DMS 273 (cell line): ENCODE measurements at regions not wholly inside any gene's neighbourhood (a gene's known extent, or its start where the extent isn't known, plus 50 kb on each side); places are given as distances from the start of the nearest gene placed in this dataset.
"Not testable (repeated sequence)": the region's sequence is repeated elsewhere in the genome, so short reads cannot be mapped to it uniquely, and the experiment has no call there.

Experiments
- DNase-seq: peaks from one replicate; lab custom pipeline; 2025; ENCODE audit not compliant: unreplicated experiment; lab: John Stamatoyannopoulos, UW

DNA sequence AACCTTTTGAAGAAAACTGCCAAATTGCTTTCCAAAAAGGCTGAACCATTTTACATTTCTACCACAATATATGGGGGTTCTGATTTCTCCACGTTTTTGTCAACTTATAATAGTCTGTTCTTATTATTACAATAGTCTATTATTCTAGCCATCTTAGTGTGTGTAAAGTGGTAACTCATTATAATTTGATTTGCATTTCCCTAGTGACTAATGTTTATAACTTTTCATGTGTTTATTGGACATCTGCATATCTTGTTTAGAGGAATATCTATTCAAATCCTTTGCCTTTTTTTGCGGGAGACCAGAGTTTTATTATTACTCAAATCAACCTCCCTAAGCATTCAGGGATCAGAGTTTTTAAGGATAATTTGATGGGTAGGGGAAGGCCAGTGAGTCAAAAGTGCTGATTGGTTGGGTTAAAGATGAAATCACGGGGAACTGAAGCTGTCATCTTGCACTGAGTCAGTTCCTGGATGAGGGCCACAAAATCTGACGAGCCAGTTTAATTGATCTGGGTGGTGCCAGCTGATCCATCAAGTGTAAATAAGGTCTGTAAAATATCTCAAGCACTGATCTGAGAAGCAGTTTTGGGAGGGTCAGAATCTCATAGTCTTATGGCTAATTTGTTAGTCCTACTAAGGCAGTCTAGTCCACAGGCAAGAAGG lies 303.4 kb upstream of the NCKAP5 start:
- DNase-seq: no peak

DNA sequence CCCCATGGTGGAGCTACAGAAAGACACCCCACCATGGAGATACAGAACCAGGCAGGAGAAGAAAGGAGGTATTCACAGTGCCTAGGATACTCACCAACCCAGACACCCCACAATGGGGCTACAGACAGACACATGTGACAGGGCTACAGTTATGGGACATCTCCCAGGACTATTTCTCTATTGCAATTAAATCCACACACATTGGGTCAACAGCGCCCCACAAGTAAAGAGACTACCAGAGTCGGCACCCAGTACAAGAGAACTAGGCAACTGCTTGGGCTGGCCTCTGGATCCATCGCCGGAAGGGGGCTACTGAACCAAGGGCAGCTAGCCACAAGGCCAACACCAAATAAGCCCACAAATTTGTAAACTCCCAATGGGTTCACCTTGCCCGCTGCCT lies 310.1 kb upstream of the NCKAP5 start:
- no peak for DNase-seq

DNA sequence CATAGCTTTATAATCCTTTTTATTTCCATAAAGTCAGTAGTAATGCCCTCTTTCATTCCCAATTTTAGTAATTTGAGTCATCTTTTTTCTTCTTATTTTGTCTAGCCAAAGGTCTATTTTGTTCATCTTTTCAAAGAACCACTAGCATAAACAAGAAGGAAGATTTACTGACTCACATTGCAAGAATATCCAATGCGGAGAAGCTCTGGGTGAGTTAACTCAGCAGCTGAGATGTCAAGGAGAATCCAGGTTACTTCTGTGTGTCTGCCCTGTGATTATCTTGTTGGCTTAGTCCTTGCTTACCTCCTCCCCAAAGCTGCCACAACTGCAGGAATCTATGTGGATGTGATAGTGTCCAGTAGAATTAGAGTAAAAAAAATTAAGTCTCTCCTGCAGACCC lies 311.4 kb upstream of the NCKAP5 start:
- no peak for DNase-seq

DNA sequence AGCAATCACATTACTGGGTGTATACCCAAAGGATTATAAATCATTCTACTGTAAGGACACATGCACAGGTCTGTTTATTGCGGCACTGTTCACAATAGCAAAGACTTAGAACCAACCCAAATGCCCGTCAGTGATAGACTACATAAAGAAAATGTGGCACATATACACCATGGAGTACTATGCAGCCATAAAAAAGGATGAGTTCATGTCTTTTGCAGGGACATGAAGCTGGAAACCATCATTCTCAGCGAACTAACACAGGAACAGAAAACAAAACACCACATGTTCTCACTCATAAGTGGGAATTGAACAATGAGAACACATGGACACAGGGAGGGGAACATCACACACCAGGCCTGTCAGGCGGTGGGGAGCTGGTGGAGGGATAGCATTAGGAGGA lies 313.9 kb upstream of the NCKAP5 start:
- not testable (repeated sequence) for DNase-seq

DNA sequence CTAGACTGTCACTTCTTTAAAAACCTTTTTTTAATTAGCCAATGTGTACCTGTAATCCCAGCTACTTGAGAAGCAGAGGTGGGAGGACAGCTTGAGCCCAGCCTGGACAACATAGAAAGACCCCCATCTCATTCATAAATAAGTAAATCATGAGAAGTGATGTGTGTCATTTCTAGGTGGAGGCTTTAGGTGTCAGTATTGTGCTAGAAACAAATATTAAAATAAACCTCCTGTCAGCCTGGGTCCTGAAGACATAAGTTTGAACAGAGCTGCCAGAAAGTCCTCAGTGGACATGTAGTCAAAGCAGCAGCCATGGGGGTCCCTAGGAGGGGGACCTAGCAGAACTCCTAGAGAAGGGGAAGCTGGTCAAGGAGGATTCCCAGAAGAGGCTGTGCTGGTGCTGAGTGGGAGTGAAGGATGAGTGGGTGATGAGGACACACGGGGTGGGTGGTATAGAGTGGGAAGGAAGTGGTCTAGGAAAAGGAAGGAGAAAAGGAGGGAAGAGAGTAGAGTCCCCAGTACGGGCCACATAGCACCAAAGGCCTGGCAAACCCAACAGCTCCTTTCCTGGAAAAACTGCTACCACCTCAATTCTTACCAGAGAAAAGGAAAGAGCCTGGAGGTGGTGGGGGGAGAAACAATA lies 316.6 kb upstream of the NCKAP5 start:
- DNase-seq: peak; percentile 52

DNA sequence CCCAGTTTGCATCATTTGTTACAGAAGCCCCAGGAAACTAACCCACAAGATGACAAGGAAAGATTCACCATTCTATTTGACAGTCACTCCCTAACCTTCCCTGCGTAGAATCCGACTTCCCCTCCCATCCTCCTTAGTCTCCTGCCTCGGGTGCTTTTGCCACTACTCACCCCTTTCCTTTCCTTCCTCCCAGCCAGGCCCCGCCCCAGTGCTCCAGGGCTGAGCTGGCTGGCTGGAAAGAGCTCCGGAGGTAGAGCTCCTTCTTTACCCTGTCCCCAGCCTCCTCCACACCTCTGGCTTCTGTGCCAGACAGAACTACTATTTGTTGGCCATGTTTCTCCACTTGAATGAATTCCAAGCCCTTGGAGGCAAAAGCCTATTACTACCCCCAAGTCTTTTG lies 317.6 kb upstream of the NCKAP5 start:
- no peak for DNase-seq

DNA sequence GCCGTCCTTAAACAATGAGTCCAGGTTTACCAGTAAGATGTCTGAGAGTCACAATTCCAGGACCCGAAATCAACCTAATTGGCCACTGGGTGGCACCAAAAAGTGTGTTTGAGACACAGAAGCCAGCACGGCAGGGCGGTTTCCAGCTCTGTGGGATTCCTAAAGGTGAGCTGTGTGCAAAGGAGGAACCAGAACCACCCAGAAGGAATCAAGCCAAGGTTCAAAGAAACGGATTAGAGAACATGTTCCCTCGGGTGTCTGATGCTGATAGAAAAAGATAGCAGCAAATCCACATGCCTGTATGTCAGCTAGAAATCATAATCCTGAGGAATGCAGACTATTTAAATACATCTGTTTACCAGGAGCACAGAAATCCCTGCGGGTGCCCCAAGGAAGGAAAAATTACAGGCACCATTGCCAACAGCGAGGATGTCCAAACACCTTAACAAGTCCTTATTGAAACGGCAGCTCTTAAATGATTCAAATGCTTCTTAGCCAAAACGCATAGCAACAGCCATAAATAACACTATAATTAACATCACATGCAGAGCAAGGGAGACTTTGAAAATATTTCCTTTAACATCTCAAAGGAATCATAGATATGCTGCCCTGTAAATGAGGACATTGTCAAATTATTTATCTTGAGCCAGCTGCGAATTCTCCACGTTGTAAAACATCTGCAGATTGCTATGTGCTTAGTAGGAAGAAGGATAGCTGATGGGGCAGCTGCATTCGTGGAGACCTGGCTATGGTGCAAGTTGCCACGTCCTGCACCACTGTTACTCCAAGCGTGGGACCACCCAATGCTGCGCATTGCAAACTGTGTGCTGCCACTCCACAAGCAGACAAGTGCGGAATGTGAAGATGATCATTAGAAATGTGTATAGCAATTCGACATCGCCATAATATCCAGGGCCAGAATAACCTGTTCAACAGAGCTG lies 318.7 kb upstream of the NCKAP5 start:
- DNase-seq: peak; percentile 88

DNA sequence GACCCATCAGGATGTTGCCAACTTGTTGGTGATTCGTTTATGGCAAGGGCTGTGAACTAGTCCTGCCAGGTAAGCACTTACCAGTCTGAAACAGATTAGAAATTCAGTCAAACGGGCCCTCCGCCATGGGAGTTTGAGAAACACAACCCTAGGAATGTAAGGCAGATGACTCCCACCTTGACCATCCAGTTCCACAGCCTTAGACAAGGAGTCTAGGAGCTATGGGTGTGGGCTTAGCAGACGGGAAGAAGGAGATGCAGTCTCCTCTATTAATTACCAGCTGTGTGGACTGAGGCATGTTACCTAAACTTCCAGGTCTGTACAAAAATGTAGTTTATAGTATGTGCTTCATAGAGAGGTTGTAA lies 319.4 kb upstream of the NCKAP5 start:
- no peak for DNase-seq

DNA sequence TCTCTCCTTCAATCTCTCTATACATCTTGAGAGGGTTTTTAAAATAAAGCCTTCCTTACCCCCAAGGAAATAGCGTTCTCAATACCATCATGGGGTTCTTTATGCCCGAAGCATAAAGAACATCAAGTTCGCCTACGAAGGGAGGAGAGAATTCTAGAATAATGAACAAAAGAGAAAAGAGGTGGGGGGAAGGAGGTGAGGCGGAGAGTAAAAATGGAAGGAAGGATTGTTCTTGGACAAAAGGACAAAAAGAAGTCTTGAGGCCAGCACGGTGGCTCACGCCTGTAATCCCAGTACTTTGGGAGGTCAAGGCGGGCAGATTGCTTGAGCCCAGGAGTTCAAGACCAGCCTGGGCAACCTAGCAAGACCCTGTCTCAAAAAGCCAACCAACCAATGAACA lies 319.8 kb upstream of the NCKAP5 start:
- DNase-seq: no peak

DNA sequence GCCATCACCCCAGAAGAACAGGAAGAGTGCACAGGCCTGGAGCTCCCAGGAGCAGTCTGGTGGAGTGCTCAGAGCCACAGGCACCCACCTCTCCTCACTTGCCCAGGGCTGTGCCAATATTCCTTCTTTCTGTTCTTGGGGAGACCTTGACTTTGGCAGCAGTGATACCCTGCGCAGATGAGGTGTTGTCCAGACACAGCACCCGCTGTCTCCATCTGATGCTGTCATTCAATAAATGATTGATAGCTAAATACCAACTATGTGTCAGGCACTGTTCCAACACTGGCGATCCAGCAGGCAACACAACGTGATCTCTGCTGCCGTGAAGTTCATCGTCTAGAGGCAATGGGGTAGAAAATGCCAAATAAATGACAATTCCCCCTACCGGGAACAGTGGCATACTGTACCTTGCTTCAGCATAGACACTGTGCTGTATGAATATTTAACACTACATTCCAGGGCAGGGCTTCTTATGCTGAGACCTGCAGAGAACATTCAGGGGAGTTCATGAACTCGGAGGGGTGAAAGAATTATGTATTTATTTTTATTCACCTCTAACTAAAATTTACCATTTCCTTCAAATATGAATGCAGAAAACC lies 320.5 kb upstream of the NCKAP5 start:
- no peak for DNase-seq

DNA sequence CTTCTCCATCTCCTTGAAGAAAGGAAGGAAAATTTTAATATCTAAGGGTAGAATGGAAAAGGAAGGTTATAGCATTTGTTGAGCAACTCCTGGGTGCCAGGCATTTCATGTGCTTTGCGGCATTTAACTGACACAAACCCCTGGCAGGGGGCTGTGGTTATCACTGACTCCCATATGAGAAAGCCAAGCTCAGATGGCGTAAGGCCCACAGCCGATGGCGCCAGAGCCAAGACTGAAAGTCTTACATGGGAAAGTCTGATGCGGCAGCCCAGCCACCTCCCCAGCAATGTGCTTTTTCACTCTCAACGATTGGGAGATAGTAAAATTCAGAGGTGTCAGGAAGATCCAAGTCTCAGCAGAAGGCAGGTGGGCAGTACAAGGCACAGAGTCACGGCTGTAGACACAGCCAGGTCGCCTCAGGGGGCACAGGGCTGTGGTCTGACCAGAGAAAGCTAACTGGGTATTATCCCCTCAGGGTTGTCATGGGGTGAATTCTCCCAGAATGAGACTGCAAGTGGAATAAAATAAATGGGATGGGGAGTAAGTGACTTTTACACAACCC lies 324.2 kb upstream of the NCKAP5 start:
- DNase-seq: no peak

DNA sequence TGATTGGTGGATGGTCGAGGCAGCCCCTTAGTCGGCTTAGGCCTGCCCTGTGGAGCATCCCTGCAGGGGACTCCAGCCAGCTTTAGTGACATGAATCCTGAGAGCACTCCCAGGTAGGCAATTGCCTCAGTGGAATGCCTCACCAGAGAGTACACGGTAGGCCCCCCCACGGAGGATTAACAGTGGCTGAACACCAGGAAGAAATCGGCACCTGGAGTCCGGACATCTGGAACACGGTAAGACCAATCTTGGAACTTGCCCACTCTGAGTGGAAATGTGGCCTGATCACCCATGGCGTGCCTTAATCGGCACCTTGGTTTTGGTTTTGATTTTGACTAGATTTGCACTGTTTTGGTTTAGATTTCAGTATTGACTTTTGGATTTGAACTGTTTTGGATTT lies 326.2 kb upstream of the NCKAP5 start:
- DNase-seq: no peak

DNA sequence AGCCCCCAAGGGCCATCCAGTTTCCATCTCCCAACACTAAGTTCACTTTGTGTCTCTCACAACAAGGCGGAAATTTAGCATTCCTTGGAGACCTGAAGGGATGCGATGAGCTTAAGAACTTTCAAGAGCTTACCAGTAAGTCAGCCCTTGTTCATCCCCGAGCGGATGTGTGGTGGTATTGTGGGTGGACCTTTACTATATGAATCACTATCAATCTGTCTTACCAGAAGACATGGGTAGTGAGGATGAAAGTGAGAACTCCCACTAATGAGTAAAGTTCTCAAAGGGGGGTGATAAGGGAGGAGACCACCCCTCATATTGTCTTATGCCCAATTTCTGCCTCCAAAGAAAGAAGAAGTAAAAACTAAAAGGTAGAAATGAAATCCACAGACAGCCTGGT lies 329.6 kb upstream of the NCKAP5 start:
- DNase-seq: not testable (repeated sequence)

DNA sequence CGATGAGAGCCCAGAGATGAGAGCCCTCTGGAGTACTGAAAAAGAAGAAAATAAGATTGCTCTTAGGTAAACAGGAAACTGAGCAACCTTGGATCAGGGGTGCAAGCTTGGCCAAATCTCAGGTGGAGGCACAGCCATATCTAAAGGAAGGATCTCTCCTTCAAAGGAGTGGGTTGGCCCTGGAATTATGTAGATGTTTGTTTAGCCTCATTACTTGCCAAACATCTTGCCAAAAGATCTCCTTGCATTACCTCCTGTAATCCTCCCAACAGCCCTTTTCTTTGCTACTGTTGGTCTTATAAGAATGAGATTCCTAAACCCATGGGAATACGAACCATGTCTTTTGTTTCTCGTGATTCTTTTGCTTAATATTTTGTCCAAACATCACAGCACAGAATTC lies 332.6 kb upstream of the NCKAP5 start:
- no peak for DNase-seq

DNA sequence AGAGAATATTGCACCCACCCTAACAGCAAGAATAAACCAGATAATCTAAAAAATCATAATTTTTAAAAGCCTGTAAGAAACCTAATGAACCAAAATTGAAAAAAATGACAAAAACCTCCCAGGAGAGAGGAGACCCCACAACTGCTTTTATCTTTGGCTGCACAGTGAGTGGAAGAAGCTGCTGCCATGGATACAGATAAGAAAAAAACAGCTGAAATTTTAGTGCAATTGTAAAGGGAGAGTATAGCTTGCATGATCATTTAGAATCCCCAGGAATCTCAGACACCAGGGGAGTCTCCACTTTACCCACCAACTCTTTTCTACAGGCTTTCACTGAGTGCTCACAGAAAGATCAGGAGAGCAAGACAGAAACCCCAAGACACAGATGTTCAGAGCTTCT lies 338.1 kb upstream of the NCKAP5 start:
- no peak for DNase-seq

DNA sequence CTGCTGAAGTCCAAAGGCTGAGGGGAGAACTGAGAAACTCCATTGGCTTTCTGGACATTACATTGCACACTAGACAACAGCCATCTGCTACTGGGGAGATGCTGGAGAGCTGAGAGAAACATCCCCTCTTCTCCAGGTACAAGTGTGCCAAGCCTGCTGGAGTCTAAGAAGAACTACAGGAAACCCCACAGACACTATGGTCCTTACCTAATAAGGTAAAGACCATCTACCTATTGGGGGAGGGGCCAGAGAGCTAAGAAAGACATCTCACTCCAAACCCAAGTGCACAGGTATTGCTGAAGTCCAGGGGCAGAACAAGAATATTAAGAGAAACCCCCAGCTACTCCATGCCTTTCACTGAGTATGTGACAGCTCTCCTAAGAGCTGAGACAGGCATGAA lies 338.7 kb upstream of the NCKAP5 start:
- no peak for DNase-seq

DNA sequence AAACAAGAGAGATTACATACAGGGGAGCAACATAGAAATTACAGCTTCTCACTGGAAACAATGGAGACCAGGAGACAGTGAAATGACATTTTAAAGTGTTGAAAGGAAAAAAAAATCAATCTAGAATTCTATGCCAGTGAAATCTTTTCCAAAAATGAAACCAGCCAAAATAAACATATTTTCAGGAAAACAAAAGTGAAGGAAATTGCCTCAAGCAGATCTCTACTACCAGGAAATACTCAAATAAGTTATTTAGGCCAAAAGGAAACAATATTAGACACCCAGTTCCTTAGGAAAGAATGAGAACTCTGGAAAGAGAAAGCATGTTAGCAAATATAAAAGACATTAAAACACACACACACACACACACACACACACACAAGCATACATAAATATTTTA lies 339.9 kb upstream of the NCKAP5 start:
- no peak for DNase-seq

DNA sequence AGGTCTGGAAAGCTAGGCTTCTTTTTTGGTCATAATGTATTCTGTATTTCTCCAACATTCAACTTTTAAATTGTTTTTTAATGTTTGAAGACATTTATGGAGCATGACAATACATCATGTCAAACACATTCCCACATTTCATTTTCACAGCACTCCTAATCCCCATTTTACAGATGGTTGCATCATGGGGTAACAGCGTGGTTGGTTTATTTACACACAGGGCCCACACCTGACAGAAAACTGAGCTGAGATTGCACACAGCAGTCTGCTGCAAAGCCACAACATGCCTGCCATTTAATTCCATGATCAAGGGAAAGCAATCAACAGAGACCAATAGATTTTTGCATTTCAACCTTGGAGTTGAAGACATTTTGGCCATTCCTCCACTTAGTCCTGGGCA lies 335.7 kb upstream of the MGAT5 start:
- DNase-seq: no peak

DNA sequence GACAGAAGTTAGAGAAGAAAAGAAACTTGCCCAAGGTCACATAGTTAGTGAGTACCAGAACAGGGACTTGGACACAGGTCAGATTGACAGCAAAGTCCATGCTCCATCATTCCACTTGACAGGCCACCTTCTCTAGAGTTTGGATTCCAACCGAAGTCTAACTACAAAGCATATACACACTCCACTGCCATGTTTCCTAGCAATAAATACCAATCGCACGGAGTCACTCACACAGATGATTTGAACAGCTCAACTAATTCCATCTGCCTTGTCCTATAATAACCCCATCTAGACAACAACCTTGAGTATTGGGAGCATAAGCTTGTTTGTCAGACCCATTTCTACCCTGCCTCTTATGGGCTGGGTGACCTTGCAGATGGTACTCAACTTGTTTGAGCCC lies 334.6 kb upstream of the MGAT5 start:
- DNase-seq: no peak

DNA sequence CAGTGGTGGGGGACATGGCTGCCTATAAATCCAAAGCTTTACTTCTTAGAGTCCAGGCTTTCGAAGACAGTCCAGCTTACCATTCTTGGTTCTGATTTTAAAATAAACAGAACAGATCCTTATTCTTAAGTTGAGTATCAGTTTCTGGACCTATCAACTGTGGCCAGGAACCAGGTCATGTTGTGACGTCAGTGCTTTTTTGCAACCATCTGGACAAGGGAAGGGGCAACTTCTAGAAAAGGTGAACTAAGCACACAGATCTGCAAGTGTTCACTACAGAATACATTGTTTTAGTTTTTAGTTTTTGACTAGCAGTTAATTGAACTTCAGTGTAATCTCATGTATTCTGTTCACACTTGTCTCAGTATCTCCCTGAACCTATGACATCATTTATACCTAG lies 326.0 kb upstream of the MGAT5 start:
- no peak for DNase-seq

DNA sequence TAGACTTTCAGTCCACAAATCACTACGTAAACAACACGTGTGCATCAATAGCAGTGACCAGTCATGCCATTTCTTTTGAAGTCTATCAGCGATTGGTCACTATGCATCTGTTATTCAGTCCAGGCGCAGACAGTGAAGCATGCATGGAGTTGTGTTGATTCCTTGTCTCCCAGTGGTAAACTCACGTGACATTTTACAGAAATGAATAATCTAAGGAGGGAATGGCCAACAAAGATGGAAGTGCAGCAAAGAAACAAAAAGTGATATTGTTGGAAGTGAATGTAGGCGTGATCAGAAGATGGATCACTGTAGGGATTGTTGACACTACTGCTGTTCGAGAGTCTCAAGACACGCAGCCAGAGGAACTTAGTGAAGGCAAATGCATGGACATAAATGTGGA lies 317.8 kb upstream of the MGAT5 start:
- no peak for DNase-seq
